ENCODE measurements at regions not wholly inside any gene's neighbourhood (a gene's known extent, or its start where the extent isn't known, plus 50 kb on each side); places are given as distances from the start of the nearest gene placed in this dataset.

DNA sequence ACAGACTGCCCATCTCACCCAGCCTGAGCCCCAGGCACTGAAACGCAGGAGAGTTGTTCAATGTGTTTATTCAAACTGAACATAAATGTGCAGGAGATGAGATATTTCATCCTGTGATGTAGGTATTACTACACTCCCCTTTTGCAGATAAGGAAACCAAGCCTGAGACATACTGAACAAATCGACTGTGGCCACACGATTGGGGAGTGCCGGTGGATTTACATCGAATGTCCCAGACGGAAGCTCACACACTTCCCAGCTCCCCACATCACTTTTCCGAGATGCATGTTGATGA lies 94.8 kb upstream of the ALKAL2 start:
- ATAC-seq (ENCODE audit: low FRiP score in 2 of 2) (no peak), DNase-seq (no peak)
- TF ChIP-seq POLR2AphosphoS5 (IDR thresholded peaks at IDR 0.05) (no peak), POLR2A (IDR thresholded peaks at IDR 0.05) (no peak), EP300 (IDR thresholded peaks at IDR 0.05) (no peak)
- TF ChIP-seq, protein P1, sequence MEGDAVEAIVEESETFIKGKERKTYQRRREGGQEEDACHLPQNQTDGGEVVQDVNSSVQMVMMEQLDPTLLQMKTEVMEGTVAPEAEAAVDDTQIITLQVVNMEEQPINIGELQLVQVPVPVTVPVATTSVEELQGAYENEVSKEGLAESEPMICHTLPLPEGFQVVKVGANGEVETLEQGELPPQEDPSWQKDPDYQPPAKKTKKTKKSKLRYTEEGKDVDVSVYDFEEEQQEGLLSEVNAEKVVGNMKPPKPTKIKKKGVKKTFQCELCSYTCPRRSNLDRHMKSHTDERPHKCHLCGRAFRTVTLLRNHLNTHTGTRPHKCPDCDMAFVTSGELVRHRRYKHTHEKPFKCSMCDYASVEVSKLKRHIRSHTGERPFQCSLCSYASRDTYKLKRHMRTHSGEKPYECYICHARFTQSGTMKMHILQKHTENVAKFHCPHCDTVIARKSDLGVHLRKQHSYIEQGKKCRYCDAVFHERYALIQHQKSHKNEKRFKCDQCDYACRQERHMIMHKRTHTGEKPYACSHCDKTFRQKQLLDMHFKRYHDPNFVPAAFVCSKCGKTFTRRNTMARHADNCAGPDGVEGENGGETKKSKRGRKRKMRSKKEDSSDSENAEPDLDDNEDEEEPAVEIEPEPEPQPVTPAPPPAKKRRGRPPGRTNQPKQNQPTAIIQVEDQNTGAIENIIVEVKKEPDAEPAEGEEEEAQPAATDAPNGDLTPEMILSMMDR (IDR thresholded peaks at IDR 0.05), result no peak
- WGBS, 2 donors, result 83 to 92% methylated on average over 7 of the region's 7 CpGs
- Histone ChIP-seq H3K27ac (no peak overlapping the region), H3K9me3 (no peaks in the 10 kb centered on the region), H3K27me3 (no peaks in the 10 kb centered on the region), H3K4me1 (no peaks in the 10 kb centered on the region), H3K4me3 (no peak overlapping the region), H3K36me3 (no peaks in the 10 kb centered on the region)

DNA sequence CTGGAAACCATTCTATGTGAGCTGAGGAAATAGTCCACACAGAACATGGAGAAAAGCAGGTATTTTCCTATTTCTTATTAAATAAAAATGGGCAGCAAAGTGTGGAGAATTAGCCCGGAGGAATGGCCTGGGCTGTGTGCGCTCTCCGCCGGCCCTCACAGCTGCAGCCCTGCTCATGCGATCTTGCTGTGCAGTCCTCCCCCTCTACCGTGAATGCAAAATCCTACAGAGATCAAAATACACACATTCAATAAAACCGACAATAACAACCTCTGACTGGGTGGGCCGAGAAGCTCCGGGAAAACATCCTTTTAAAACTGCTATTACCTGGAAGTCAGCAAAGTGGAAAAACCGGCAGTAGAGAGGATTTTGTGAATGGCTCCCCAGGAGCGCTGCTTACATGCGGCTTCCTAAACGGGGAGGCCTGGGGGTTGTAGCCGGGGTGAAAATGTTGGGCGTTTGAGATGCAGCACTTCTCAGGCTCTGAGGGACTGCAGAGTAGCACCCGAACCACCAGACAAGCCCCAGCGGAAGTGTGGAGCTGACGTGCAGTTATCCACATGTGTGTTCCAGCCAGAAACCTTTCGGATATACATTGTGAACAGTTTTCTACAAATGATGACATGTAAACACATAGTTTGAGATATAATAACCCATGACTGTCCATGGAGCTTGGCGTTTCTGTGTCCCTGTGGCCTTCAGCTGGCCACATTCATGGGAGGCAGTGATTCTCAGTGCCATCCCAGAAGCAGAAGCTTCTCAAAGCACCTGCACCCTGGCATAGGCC lies 94.2 kb upstream of the ALKAL2 start:
- Histone ChIP-seq H3K4me3 (no peak overlapping the region), H3K9me3 (no peaks in the 10 kb centered on the region), H3K27me3 (no peaks in the 10 kb centered on the region), H3K4me1 (no peaks in the 10 kb centered on the region), H3K27ac (no peak overlapping the region), H3K36me3 (no peaks in the 10 kb centered on the region)
- WGBS, 2 donors, result 72 to 77% methylated on average over 20 of the region's 20 CpGs
- DNase-seq (no peak), ATAC-seq (ENCODE audit: low FRiP score in 2 of 2) (no peak)
- TF ChIP-seq, protein P1 (IDR thresholded peaks at IDR 0.05), result no peak
- TF ChIP-seq EP300 (IDR thresholded peaks at IDR 0.05), result no peak

DNA sequence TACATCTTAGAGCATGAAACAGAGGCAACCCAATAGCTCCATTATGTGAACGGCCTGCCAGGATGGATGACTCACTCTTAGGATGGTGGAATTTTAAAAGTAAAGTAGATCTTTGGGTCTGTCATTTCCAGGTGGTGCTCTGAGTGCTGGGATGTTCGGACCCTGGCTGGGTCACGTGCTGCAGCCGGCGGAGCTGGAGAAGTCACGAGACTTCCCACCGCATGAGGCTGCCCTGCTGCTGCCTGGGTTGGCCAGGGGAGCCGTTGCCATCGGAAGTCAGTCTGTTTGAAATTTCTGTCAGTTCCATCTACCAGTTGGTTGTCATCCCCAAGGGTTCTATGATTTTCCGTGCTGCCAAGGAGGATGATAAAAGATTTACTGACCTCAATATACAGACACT lies 93.3 kb upstream of the ALKAL2 start:
- Histone ChIP-seq H3K36me3 (no peaks in the 10 kb centered on the region), H3K4me1 (no peaks in the 10 kb centered on the region), H3K27ac (no peak overlapping the region), H3K27me3 (no peaks in the 10 kb centered on the region), H3K4me3 (no peak overlapping the region), H3K9me3 (no peaks in the 10 kb centered on the region)
- WGBS, 2 donors, result 90 to 91% methylated on average over 8 to 10 of the region's 10 CpGs
- DNase-seq (no peak), ATAC-seq (ENCODE audit: low FRiP score in 2 of 2) (no peak)
- TF ChIP-seq, protein P1 (IDR thresholded peaks at IDR 0.05), result no peak
- TF ChIP-seq POLR2AphosphoS5 (IDR thresholded peaks at IDR 0.05) (no peak), POLR2A (IDR thresholded peaks at IDR 0.05) (no peak), EP300 (IDR thresholded peaks at IDR 0.05) (no peak)

DNA sequence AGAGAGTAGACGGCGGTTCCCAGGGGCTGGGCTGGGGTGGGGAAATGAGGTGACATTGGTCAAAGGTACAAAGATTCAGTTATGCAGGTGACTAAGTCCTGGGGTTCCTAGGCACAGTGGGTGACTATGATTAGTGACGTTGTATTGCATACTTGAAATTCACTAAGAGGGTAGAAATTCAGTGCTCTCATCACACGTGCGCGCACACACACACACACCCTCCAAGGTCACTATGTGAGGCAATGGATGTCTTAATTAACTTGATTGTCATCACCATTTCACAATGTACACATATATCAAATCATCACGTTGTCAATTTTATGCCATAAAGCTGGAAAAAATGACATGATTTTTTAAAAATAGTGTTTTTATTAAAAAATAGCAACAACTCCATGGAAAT lies 92.9 kb upstream of the ALKAL2 start:
- Histone ChIP-seq H3K27me3 (no peaks in the 10 kb centered on the region), H3K9me3 (peaks cover 0 to 3% (median 0%) of the 10 kb centered on the region in 4 donors), H3K4me3 (no peak overlapping the region), H3K27ac (no peak overlapping the region), H3K4me1 (no peaks in the 10 kb centered on the region), H3K36me3 (no peaks in the 10 kb centered on the region)
- no peak for DNase-seq
- ATAC-seq (ENCODE audit: low FRiP score in 2 of 2), result no peak
- 87 to 93% methylated on average over 7 of the region's 7 CpGs for WGBS, 2 donors
- TF ChIP-seq POLR2AphosphoS5 (IDR thresholded peaks at IDR 0.05) (no peak), POLR2A (IDR thresholded peaks at IDR 0.05) (no peak)
- TF ChIP-seq, protein P1 (IDR thresholded peaks at IDR 0.05), result no peak

DNA sequence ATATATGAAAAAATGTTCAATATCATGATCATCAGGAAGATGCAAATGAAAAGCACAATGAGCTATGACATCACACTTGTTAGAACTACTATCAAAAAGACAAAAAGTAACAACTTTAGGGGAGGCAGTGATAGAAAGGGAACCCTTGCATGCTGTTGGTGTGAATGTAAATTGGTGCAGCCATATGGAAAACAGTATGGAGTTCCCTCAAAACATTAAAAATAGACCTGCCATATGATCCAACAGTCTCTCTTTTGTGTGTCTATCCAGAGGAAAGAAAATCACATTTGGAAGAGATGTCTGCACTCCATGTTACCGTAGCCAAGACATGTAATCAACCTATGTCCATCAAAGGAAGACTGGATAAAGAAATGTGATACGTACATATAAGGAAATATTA lies 92.3 kb upstream of the ALKAL2 start:
- DNase-seq (no peak), ATAC-seq (ENCODE audit: low FRiP score in 2 of 2) (no peak)
- Histone ChIP-seq H3K4me1 (no peaks in the 10 kb centered on the region), H3K4me3 (no peak overlapping the region), H3K9me3 (peaks cover 0 to 3% (median 0%) of the 10 kb centered on the region in 4 donors), H3K27me3 (no peaks in the 10 kb centered on the region), H3K27ac (no peak overlapping the region), H3K36me3 (no peaks in the 10 kb centered on the region)
- no peak for TF ChIP-seq POLR2A (IDR thresholded peaks at IDR 0.05)
- TF ChIP-seq EP300 (IDR thresholded peaks at IDR 0.05), result no peak
- TF ChIP-seq POLR2AphosphoS5 (IDR thresholded peaks at IDR 0.05), result no peak
- TF ChIP-seq, protein P1 (IDR thresholded peaks at IDR 0.05), result no peak
- 91 to 94% methylated on average over 2 of the region's 2 CpGs for WGBS, 2 donors

Measured in upper lobe of left lung (tissue), 6 donors.